ENCODE measurements at regions not wholly inside any gene's neighbourhood (a gene's known extent, or its start where the extent isn't known, plus 50 kb on each side); places are given as distances from the start of the nearest gene placed in this dataset.

GRCh38 chr16:14018851-14019250 is 52.3 kb upstream of the MRTFB start:
- Histone ChIP-seq H3K9me3 (no peaks in the 10 kb centered on the region), H3K4me1 (no peaks in the 10 kb centered on the region), H3K4me3 (no peak overlapping the region), H3K27ac (no peak overlapping the region), H3K27me3 (no peaks in the 10 kb centered on the region), H3K36me3 (no peaks in the 10 kb centered on the region)
- TF ChIP-seq POLR2A (IDR thresholded peaks at IDR 0.05) (no peak), CTCF (IDR thresholded peaks at IDR 0.05) (no peak)
- intact Hi-C loops (cut with DNase I; ENCODE audit: low total_unique reads), result no loop called here
- DNase-seq (ENCODE audit: low spot score in 2 of 2), result no peak

DNA sequence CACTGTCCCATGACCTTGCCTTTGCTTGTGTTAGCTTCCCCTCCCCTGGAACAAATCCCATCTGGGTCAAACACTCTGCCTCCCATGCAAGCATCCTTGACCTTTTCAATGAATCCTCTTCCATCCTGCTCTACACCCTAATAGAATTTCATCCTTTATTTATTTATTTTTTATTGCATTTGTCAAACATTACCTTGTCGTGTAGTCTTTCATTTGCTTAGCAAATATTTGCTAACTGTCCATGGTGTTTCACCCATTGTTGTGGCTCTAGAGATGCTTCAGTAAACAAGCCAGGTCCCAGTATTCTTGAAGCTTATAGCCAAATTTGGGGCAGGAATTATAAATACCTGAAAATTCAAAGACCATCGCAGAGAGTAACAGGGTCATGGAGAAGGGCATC is 51.0 kb upstream of the MRTFB start:
- no peaks in the 10 kb centered on the region for H3K4me1 ChIP-seq
- H3K36me3 ChIP-seq, result no peaks in the 10 kb centered on the region
- H3K4me3 ChIP-seq, result no peak overlapping the region
- no peaks in the 10 kb centered on the region for H3K27me3 ChIP-seq
- TF ChIP-seq CTCF (IDR thresholded peaks at IDR 0.05) (no peak), POLR2A (IDR thresholded peaks at IDR 0.05) (no peak), POLR2AphosphoS5 (IDR thresholded peaks at IDR 0.05) (no peak)
- no peak overlapping the region for H3K27ac ChIP-seq
- no peak for DNase-seq (ENCODE audit: low spot score in 2 of 2)
- intact Hi-C loops (cut with DNase I; ENCODE audit: low total_unique reads), result no loop called here
- no peaks in the 10 kb centered on the region for H3K9me3 ChIP-seq
